GM21360 (cell line): ENCODE measurements at regions not wholly inside any gene's neighbourhood (a gene's known extent, or its start where the extent isn't known, plus 50 kb on each side); places are given as distances from the start of the nearest gene placed in this dataset.
A peak's percentile ranks its signal among the peaks of the same experiment; 100 is the strongest.

ENCODE experiments used
- ATAC-seq: cut with Tn5 transposase; IDR thresholded peaks from one replicate; pipeline ENCODE4 v1.9.1; 2021; ENCODE audit warnings: mild to moderate bottlenecking, moderate library complexity; ENCODE audit not compliant: unreplicated experiment

DNA sequence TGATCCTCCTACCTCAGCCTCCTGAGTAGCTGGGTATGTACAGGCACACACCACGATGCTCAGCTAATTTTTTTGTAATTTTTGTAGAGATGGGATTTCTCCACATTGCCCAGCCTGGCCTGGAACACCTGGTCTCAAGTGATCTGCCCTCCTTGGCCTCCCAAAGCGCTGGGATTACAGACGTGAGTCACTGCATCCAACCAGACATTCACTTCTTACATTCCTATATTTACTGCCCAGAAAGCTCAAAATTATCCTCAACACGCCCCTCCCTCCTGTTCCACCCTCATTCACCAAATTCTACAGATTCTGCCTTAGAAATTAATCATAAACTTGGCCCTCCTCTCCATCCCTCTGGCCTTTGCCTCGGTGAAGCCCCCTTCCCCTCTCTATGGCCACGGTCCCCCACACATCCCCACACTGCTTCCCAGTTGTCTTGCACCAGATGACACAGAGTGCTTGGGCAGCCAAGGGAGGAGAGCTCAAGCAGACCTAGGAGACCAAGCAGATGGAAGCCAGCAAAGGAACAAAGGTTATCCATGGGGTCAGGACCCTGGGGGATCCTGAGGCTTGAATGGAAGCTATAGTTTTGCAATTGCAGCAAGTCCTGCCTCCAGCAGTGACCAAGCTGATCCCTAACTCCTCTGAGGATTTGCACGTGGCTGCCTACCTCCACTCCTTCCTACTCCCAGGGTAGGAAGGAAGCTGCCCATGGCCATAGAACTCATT lies 213.2 kb upstream of the FOXN3 start:
- ATAC-seq: no peak

DNA sequence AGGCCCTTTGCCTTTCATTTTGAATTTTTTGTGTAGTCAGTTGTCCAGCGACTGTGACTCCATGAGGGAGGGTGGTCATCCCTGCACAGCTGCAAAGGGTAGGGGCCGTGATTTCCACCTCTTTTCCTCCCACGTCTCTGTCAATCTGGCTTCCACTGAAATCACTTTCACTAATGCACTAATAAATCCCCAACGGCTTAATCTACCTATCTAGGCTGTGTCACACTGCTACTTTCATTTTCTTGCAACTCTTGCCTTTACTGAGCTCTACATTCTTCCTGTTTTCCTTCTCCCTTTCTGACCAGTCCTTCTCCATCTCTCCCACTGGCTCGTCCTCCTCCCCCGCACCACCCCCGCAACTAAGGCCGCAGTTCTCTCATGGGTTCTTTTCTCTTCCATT lies 212.3 kb upstream of the FOXN3 start:
- no peak for ATAC-seq

DNA sequence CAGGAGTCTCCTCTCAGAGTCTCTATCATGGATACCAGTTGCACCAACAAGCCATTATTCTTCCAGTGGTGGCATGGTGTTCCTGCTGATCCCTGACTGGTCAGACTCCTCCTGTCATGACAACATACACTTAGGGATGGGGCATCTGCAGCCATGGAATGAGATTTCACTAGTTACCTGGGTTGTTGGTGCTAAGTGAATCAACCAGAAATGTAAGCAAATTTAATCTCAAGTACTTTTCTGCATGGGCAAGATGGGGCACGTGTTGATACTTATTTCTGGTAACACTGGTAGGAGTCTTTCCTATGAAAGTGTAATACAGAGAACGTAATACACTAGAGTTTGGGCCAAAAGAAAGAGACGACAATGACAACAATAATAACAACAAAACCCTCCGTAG lies 211.5 kb upstream of the FOXN3 start:
- ATAC-seq: no peak

DNA sequence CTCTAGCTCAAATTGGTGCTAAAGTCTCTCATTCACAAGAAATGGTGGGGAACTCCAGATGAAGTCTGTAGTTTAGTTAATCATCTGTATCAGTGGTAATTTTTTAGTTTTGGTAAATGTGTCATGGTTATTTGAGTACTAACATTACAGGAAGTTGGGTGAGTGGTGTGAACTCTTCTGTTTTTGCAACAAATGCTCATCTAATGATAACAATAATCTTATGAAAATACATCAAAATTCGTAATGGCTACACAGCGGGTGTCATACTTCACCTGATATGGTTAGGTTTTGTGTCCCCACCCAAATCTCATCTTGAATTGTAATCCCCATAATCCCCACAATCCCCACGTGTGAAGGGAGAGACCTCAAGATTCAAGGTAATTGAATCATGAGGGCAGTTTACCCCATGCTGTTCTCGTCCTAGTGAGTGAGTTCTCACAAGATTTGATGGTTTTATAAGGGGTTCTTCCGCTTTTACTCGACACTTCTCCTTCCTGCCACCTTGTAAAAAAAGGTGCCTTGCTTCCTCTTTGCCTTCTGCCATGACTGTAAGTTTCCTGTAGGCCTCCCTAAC lies 209.3 kb upstream of the FOXN3 start:
- ATAC-seq: no peak

DNA sequence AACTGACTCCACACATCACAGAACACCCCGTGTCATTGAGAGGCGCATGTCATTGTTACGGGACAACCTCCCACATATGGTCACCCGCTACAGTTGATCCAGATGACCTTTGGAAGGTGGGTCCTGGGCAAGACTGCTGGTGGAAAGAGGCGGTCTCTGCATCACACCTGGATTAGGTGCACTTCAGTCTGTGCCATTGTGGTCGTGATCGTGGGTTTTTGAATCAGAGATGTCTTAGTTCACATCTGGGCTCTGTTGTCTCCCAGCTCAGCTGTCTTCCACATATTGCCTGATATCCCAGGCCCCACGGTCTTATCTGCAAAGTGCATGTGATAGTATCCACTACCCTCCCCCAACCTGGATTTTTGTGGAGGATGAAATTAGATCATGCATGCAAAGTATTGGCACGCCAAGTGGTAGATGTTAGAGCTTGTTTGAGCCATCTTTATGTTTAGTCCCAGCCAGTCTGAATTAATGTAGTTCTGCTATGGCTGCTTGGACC lies 208.7 kb upstream of the FOXN3 start:
- ATAC-seq: no peak

DNA sequence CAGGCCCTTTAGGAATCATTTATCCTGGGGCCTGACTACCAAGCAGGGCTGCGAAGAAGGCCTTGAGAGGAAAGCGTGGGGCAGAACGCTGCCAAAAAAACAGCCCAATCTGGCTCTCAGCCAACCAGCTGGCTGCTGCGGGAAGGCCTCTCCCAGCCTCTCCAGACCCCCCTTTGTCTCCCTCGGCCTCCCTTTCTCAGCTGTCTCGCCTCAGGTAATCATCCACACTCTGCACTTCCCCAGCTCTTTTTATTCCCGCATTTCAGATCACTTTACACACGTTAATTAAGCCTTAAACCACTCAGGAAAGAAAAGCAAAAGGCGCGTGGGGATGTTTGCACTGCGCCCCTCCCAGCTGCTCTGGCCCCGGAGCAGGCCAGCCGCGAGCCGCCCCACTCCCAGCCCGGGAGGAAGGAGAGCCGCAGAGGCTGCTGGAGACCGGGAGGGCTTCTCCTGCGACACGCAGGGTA lies 208.2 kb upstream of the FOXN3 start:
- no peak for ATAC-seq

DNA sequence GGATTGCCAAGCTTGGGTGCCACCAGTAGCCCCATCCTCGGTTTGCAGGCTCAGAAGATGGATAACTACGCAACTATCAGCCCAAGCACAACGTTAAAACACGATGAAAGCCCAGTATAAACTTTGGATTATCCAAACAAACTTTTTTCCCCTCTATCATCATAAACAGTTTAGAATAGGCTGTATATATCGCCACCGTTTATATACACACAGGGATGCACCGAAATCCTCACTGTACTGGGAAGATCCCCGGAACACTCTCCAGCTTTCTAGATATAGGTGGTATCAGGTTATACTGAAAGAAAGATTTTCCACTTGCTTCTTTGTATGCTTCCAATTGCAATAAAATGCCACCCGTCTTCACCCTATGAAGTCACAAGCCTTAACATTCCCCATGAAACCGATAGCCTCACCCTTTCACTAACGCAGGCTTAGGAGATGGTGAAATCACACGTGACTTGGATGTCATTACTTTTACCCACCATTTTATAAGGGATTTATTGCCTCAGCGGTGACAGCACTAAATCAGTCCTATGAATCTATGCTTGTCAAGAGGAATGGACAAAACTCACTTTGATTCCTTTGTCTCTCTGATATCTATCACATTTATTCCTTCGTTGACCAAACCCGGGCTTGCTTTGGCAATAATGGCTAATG lies 207.6 kb upstream of the FOXN3 start:
- ATAC-seq: no peak

DNA sequence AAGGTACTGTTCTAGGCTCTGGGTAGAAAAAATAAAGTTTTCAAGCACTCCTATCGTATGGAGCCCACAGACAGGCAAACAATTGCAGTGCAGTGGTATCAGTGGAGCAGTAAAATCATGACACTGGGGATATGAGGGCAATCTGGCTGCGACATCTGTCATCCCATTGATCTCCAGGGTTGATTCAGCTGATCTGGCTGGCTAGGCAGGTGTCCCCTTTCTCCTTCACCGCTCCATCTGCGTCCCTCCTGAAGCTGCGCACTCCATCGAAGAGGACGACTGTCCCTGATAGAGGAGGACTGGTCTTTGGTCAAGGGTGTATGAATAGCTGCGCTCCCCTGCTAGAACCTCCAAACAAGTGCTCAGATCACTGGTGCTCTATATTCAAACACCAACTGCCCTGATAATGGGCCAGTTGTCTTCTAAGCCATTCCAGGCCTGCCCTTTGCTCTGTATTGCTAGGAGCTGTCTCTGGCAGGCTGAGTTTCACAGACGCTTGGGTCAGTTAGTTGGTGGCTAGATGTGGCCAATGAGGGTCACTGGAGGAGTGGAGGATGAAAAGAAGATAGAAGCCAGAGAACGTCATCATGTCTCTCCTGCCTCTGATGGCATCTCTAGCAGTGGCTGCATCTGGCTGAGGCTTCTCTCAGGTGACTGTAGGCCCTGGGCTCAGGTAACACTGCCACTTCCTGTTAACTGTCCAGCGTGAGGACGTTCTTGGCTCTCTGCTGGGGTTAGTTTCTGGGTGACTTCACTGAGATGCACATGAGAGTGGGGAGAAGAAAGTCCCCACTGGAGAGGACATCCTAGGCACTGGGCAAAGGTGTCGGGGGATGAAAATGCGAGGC lies 205.0 kb upstream of the FOXN3 start:
- no peak for ATAC-seq

DNA sequence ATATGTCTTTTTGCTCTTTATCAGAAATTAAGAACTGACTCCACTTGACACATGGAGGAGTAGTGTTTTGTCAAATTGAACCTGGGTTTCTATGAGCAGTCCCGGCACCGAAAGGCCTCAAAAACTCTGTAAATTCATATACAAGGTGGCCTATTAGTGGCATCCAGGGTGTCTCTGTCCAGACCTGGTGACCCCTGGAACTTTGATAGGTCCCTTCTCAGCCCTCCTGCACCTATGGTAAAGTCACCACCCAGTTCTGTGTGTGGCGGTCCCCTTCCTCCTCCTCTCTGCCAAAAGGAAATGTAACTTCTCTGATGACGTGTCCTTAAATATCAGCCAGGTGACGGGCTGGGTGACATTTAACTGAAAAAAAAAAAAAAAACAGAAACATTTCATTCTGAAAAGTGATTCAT lies 204.0 kb upstream of the FOXN3 start:
- ATAC-seq: no peak

DNA sequence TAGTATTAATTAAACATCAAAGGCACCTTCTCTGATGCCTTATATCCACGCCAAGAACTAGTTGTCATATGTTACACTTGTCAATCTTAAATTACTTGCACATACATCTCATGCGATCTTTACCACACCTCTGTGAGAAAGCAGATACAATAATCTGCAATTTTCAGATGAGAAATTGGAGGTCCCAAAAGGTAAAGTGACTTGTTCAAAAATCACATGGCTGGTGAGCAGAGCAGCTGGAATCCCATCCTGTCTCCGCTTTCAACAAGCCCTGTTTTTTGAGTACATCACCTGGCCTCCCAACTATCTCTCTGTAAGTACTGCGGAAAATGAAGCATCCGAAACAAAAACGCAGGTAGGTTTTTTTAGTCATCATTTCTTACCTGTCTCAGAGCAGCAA lies 203.4 kb upstream of the FOXN3 start:
- no peak for ATAC-seq

DNA sequence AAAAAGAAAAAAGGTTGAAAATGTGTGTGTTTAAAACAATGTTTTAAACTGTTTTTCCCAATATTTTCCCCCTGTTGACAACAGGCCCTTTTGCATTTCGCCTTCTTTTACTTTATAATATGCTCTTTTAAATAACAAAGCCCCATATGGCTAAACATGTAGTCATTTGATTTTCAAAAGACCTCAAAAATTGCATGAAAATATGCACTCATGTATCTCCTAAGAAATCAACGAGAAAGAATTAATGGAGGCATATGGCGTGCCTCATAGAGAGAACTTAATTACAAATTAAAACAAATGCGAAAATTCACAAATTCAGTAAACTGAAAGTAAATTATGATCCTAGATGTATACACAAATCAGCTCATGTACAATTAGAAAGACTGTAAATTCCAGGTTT lies 202.6 kb upstream of the FOXN3 start:
- no peak for ATAC-seq

DNA sequence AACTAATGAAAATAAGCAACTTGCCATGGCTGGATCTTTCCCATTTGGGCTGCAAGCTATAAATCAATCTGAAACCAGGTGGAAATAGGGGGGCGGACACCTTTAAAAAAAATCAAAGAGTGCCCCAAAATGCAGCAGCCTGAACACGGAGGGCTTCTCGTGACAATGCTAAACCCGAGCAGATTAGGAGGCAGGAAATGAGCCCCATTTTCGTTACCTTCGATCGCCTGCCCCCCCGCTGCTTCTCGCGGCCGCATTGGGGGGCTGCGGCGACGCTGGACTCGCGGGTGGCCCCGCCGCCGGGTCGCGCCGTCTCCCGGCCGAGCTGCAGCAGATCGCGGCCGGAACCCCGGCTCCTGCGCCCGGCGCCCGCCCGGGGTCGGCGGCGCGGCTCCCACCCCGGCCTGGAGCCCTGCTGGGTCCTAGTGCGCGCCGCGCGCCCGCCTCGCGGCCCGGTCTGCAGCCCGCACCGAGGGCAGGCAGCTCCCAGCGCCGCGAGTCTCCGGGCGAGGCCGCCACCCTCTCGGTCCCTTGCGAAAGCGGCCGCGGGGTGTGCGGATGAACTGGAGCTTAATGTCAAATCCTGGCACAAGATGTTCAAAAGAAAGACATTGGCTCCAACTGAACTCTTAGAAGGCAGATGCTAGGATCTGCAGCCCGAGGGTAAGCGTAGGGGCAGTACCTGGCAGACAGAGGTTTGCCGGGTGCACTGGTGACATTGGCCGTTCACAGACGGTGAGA lies 201.9 kb upstream of the FOXN3 start:
- peak; percentile 45 for ATAC-seq

DNA sequence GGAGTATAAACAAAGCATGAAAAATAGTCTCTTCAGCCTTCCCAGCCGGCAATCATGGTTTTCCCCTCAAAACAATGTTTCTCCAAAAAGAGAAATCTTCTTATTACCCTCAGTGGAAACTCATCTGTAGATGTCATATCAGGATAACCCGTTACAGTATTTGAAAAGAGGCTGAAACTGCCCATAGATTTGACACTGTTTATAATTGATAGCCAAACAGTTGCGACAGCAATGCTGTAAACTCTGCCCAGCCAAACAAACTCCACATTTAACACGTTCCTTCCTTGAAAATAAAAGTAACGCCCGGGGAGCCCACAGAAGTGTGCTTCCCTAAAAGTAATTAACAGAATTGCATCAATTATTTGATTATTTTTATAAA lies 201.3 kb upstream of the FOXN3 start:
- ATAC-seq: no peak

DNA sequence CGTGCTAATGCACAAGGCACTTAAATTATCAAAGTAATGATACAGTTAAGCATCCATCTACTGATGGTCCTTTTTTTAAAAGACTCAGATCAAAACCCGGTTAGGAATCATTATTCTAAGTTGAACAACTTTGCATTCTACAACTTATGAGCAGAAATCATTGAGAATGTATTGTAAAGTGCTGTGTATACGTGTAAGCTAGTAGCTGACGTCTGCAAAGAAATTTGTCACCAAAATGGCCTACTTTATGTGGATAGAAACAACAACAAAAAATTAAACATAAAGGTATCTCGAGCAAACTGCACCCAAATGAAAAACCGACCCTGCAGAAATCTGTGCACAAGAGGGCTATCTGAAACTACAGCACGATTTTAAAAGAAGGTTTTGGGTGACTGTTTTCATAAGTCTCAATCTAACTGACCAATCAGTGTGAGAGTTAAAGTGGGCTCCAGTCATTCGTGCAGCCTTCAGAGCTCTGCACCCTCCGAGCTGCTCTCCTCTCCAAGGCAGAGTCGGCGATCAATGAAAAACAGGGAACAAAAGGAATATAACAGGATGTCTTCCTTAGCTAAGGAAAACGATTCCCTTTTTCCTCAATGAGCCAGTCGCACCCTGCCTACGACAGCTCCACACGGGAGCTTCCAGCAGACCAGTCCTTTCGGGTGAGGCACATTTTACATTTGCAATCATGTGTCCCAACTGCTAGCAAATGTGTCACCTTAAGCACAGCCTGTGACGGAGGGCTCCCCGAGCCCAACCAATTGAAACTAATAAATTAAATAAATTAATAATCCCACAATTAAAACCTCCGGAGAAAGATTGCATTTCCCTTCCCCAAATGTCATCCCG lies 200.7 kb upstream of the FOXN3 start:
- peak; percentile 18 for ATAC-seq

DNA sequence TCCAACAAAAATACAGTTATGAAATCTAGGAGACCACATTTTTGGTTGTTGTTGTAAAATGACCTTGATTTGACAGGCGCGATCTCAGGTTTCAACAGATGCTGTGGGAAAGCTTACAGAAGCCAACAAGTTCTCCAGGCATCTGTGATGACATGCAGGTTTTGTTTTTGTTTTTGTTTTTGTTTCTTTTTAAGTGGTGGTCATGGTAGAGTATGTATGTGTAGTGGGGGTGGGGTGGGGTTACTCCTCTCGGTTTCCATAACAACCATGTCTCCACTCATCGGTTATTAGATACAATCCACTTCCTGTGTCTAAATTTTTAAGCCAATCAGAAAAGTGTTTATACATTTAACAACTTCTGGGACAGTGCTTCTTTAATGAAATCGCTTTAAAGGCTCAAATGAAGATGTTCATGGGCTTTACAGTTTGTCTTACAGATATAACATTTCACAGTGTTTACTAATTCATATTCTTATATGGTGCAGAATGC lies 199.9 kb upstream of the FOXN3 start:
- ATAC-seq: peak; percentile 33

DNA sequence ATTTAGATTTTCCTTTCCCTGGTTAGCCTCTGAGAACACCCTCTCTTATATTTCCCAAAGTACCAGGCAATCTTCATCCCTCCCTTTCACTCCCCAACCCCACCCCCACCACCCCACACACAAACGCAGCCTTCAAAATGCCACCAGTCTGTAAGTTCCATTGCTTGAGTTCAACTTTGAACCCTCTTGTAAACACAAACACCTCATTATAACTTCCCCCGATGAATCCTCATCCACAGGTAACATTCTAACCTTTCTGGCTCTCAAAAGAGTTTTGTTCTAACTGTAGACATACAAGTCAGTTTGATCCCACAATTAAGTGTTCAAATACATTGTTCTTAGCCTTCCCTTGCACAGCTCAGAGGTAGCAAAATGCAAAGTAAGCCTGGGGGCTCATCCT lies 199.4 kb upstream of the FOXN3 start:
- ATAC-seq: no peak

DNA sequence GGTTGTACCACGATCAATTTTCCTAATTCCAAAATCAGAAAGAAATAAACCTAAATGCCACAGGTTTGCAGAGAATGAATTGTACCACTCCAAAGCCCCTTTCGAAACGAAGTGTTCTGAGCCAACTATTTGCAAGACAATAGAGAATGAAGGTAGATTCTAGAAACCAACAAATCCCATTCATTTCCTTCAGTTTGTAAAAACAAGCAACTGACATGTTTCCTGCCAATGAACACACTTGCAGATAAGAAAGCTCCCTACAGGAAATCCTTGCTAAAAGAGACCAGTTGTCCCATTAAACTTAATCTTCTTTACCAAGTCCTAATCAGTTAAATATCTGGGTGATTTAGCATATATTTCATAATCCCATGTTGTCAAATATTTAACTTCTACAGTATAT lies 198.4 kb upstream of the FOXN3 start:
- no peak for ATAC-seq

DNA sequence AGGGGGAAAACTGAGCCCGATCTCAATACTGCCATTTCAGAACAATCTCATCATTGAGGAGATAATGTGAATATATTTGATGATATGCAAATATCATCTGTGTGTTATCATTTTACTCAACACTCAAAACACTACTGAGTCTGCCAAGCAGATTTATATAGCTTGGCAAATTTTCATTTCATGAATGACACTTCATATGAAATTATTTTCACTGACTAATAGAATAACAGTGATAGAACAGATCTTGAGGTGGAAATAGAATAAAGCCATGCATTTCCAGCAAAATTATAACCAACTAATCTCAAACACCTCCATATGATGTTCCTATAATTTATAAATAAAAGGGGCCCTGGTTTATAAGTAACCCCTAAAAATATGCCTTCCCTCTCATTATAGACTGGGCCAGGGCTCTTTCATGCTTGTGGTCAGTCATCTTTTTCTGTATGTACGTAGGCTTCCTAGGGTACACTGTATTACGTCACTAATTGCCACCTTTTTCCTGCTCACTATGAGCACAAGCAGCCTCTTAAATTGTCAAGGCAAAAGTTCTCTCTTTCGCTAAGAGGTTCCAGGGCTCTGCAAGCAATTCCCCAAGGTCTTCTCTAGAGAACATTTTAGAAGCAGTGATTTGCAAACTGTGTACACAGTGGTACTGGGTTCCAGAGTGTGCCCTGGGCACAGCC lies 197.1 kb upstream of the FOXN3 start:
- no peak for ATAC-seq
